HG03457 (cell line): ENCODE measurements at regions not wholly inside any gene's neighbourhood (a gene's known extent, or its start where the extent isn't known, plus 50 kb on each side); places are given as distances from the start of the nearest gene placed in this dataset.
"Not testable (repeated sequence)": the region's sequence is repeated elsewhere in the genome, so short reads cannot be mapped to it uniquely, and the experiment has no call there.

Experiments used
- ATAC-seq: cut with Tn5 transposase; IDR thresholded peaks from one replicate; pipeline ENCODE4 v1.9.1; 2021; ENCODE audit warnings: moderate number of reproducible peaks; ENCODE audit not compliant: unreplicated experiment

DNA sequence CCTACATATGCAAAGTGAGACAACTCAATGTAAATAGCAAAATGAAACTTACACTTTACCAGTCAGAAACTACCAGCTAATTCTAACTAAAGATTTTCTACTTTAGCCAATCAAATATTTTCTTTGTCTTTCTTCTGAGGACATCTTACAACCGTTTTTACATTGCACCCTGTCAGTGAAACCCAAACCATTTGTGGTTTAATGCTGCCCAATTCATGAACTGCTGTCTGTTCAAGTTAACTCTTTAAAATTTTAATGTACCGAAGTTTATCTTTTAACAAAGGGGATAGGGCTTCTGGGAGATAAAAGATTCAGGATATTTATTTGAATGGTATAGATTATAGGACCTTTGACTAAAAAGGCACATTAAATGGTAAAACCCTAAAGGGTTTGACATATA, 121.3 kb upstream of the HDDC2 start:
- no peak for ATAC-seq

DNA sequence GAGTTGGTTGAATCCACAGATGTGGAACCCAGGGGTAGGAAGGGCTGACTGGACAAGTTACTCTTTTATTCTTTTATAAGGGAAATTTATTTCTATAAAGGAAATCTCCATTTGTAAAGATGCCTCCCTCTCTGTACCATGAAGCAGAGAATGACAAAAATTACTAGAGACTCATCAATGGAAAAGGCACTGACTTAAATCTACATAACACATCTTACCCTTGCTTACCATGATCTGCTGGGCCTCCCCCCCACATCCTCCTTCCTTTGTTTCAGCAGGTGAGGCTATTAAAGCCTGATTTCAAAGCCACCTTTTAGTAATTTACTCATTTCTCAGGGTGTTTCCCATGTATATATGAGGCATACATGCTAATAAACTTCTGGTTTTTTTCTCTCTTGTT, 130.2 kb upstream of the HDDC2 start:
- ATAC-seq: no peak

DNA sequence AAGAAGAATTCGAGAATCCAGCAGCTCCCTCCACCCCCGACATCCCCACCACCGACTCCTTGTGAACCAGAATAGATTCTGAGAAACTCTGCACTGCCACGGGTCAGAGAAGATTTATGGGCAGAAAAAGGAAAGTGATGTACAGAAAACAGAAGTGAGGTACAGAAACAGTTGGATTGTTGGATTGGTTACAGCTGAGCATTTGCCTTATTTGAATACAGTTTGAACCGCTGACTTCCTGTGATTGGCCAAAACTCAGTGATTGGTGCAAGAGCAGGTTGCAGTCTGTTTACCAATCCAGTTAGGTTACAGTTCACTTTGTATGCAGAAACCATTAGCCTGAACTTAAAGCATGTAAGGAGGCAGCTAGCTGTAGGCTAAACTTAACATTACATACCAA, 131.2 kb upstream of the HDDC2 start:
- ATAC-seq: no peak

DNA sequence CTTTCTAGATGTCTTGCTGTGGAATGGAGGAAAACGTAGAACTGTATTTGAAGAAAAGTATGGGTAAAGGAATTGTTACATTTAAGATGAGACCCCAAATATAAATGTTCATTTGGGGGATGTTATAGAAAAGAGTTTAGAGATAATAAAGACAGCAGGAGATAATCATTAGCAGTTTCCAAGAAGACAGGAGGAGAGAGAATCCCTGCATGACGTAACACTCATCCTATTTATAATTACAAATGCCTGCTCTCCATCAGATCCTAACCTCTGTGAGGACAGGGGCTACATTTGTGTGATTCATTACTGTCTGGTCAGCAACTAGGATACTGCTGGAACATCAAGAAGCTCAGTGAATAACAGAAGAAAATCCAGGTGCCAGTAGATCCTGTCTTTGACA, 133.0 kb upstream of the HDDC2 start:
- no peak for ATAC-seq

- ATAC-seq: no peak
Measured at GRCh38 chr6:125439512-125439911, 137.7 kb upstream of the HDDC2 start.

GRCh38 chr6:125444006-125444923, 142.5 kb upstream of the HDDC2 start:
- no peak for ATAC-seq

- no peak for ATAC-seq
Measured at GRCh38 chr6:125445054-125445453, 143.3 kb upstream of the HDDC2 start.

DNA sequence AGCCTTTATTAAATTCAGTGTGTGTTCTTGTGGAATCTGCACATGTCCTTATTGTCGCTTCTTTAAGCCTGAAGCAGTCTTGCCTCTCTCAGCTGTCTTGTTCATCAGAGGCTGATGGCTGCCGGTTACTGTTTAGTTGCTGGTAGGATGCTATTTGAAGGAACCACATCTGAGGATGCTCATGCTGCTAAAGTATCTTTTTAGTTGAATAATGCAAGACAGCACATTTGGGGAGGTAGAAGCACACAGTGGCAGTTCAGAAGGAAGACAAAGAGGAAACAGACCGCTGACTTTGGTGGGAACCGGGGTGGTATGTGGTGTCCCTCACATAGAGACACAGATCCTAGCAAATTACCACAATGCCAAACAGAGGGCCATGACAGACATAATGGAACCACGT, 144.2 kb upstream of the HDDC2 start:
- ATAC-seq: no peak

GRCh38 chr6:125451750-125452149, 150.0 kb upstream of the HDDC2 start:
- no peak for ATAC-seq

DNA sequence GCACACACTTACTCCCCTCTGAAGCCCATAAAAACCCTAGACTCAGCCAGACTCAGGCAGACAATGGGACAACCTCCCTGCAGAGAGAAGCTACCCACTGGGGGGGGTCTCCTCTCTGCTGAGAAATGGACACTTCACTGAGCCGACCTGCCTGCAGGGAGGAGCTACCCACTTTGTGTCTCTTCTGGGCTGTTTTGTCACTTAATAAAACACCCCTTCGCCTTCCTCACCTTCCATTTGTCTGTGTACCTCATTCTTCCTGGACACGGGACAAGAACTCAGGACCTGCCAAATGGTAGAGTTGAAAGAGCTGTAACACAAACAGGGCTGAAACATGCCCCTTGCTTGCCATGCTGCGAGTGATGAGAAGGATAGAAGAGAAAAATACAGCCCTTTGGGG, 151.7 kb upstream of the HDDC2 start:
- no peak for ATAC-seq

DNA sequence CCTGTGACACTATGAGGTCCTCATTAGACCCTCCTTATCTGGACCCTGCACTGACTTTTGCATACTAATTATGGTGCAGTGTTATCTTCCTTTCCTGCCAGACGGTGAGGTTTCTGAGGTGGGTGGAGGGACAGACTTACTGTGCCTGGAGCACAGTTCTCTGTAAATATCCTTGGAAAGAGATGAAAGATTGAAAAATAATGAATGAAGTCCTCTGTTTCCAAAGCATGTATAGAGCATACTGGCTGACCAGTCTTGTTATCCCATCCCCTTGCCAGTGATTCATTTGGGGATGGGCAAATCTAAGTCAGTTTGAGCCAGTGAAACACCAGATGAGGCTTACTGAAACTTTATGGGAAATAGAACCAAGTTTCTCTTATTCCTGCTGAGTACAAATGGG, 152.6 kb upstream of the HDDC2 start:
- ATAC-seq: no peak

- not testable (repeated sequence) for ATAC-seq
Measured at GRCh38 chr6:125458493-125458892, 156.7 kb upstream of the HDDC2 start.

- ATAC-seq: not testable (repeated sequence)
Measured at GRCh38 chr6:125465332-125465731, 163.6 kb upstream of the HDDC2 start.

DNA sequence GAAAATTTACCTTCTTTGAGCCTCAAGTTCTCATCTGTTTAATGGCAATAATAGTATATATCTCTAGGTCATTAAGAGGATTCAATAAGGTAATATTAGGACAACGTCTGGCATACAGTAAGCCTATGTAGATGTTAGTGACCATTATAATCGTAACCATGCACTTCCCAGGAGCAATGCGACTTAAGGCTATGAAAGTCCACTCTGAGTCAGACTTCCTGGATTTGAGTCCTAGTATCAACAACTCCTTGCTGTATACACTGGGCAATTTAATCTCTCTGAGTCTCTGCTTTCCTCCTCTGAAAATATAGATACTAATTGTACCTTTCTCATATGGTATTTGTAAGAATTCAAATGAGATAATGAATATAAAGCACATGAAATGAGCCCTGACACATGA, 168.1 kb upstream of the HDDC2 start:
- ATAC-seq: no peak

DNA sequence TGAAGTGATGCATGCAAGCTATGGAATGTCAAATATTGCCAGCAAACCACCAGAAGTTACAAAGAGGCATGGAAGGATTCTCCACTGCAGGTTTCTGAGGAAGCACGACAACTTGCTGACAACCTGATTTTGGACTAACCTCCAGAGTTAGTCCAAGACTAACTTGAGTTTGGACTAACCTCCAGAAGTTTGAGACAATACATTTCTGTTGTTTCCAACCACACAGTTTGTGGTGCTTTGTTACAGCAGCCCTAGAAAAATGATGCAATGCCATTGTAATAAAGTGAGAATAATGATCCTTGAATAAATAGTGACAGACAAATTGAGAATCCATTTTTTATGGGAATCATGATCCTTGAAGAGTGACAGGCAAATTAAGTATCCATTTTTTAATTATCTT, 169.9 kb upstream of the HDDC2 start:
- ATAC-seq: no peak

GRCh38 chr6:125474061-125474460, 172.3 kb upstream of the HDDC2 start:
- ATAC-seq: no peak

DNA sequence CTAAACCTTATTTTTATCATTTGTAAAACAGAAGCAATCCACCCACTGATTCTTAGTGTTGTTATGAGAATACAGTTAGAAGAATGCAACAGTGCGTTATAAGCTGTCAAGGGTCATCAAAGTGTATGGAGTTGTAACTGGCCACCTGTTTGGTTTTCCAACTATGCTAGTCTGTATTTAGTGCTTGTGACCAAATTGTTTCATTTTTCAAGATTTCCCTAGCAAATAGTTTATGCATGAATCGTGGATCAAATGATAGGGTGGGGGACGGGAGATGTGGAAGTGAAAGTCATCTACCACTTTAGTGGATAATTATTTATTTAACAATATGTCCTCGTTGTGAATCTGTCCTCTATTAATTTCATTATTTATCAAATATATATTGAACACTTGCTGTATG, 175.4 kb upstream of the HDDC2 start:
- ATAC-seq: no peak

GRCh38 chr6:125477844-125478243, 176.1 kb upstream of the HDDC2 start:
- ATAC-seq: no peak

DNA sequence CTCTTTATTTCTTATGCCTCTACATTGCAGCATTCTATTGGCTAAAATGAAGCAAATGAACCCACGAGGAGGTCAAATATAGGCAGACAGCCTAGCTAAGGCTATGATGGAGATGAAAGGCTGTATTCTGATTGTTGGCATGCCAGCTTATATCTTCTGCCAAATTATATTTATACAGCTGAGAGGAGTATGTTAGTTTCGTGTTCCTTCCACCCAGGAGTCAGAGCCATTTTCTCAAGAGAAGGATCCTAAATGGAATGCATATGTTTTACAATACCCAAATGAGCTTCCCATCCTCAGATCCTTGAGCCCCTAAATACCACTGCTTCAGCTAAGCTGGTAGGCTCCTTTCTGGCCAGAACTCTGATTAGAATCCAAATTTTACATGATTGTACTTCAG, 178.4 kb upstream of the HDDC2 start:
- ATAC-seq: no peak

DNA sequence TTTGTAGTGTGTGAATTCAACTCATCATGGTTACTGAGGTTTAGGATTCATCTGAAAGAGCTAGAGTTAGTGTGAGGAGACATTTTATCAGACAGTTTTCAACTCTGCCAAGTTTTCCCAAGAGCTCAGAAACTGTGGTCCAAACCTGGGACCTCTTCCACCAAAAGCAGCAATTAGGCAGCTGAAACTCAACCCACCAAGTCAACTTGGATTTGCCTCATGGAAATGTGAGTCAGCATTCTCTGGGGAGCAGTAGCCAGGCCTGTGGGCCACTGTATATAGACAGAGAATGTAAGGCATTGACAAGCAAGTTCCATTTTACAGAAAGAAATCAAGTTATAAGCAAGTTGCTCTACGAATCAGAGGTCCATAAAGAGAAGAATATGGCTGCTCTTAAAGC, 178.8 kb upstream of the HDDC2 start:
- no peak for ATAC-seq

DNA sequence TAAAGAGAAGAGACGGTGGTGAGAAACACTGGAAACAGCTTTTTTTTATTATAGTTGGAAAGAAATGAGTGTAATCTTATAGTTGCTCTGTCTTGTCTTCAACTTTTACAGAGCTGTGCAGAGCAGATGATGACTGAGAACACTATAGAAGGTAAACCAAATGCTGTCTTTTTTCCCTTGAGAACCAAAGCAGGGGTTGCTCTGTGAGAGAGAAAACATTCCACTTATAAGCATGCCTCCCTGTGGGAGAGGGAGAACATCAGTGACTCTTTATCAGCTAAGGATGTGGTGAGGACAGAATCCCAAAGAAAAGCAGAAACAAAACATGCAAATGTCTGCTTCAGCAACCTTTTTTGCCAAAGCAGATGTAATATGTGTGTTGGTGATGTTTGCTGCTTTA, 179.3 kb upstream of the HDDC2 start:
- ATAC-seq: no peak

GRCh38 chr6:125485757-125486156, 184.0 kb upstream of the HDDC2 start:
- ATAC-seq: no peak

GRCh38 chr6:125486881-125487280, 185.1 kb upstream of the HDDC2 start:
- ATAC-seq: no peak
